Urothelium cell line (cell line): ENCODE measurements at regions not wholly inside any gene's neighbourhood (a gene's known extent, or its start where the extent isn't known, plus 50 kb on each side); places are given as distances from the start of the nearest gene placed in this dataset.
"Not testable (repeated sequence)": the region's sequence is repeated elsewhere in the genome, so short reads cannot be mapped to it uniquely, and the experiment has no call there.

Experiments used
- DNase-seq: peaks from one replicate; pipeline ENCODE4 v3.0.0; 2011; ENCODE audit warnings: low spot score, mixed read lengths
- FAIRE-seq: peaks from 2 replicates; lab custom pipeline; 2011; peaks lifted over from hg19 to GRCh38; lab: Jason Lieb, UNC

DNA sequence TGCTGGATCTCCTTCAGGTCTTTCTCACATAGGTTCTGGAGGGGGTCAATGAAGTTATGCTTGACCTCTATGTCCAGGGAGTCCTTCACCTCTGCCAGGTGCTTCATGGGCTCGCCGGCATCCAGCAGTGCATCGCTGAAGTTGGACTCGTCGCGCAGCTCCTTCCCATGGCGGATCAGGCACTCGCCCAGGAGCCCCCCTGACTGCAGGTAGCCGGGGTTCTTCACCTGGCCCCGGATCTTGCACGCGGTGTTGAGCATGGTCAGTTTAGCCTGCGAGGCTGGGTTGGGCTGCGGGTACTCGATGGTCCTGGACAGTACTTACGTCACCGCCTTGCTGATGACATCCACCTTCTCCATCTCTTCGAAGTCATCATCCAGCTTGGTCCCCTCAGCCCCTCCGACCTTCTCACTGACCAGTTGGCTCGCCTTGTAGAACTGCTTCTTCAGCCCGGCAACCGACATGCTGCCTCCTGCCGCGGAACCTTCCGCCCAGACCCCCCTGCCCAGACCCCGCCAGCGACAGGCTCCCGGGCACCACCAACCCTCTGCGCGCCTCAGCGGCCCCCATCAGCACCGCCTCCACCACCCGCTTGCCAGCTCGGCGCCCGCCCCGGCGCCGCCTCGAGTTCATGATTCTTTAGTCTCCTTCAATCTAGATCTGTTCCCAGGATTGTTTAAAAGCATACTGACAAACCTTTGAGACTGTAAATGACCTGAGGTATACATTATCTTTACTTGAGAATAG is 99.8 kb downstream of the KPNA2 start:
- no peak for DNase-seq
- FAIRE-seq, result no peak

DNA sequence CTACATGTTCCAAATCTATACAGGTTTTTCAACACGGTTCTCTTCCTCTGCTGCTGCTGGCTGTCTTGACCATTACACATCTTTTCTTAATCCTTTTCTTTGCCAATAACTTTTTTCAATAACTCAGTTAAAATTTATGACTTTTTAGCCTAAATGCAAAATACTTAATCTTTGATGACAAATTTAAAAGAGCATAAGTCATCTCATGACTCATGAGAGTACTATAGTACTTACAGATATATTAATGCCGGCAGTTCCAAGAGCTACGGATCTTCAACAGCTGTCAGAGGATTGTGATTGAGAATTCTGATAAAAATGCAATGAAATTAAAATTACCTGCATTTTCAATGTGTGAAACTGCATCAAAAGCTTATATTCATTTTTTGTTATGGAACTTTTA is 105.5 kb downstream of the KPNA2 start:
- DNase-seq (no peak), FAIRE-seq (no peak)

DNA sequence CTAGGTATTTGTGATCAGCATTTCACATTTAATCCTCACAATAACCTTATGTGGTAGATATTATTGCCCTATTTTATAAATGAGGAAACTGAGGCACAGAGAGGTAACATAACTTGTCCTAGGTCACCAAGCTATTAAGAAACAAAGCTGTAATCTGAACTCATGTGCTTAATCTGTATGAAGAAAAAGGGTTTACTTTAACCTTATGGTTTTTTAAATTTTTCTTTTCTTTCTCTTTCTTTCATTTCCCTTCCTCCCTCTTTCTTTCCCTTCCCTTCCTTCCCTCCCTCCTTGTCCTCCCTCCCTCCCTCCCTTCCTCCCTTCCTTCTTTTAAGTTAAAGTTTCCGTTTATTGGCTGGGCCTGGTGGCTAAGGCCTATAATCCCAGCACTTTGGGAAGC is 105.2 kb upstream of the AMZ2 start:
- DNase-seq (no peak), FAIRE-seq (no peak)

DNA sequence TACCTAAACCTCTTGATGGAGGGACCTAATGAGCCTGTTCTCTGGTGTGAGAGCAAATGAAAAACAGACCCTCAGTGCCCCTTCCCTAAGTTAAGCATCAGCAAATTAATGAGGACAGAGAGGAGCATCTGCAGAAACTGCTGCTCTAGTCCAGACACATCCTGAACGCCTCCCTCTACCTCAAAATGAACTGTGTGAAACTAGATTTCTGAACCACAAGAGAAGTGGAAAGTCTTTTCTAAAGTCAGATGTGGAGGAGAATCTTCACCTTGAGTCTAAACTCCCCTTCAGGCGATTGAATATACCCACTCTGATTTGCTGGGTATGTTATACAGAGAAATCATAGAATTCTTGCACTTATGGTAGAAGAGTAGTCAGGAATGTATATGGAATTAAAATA is 104.4 kb upstream of the AMZ2 start:
- no peak for FAIRE-seq

DNA sequence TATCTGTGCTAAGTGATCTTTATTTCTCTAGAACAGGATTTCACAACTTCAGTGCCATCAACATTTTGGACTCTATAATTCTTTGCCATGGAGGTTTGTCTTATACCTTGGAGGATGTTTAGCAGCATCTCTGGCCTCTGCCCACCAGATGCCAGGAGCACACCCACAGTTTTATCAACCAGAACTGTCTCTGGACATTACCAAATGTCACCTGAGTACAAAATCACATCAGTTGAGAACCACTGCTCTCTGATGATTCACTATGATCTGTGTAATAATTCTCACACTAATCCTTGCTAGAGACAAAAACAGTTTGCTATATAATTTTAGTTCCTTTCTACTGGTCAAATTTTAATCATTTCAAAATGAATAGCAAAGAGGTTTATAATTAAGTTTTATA is 102.8 kb upstream of the AMZ2 start:
- DNase-seq, result no peak
- no peak for FAIRE-seq

More for the DNA sequence above, 104.4 kb upstream of the AMZ2 start:
- no peak for DNase-seq

DNA sequence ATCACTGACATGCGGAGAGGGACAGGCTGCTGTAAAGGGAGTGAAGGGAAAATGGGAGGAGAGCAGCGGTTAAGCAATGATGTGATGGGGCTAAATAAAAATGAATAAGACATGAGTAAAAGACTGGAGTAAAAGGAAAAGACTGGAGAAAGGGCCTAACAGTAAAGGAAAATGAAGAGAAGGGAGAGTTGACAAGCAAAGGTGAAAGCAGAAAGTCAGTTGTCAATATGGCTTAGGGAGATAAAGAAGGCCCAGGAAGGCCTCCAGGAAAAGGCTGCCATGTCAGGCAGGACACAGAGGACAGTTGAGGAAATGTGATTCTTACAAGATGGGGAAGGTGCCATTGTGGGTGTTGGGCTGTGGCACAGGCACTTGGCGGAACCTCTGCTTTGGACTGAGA is 98.9 kb upstream of the AMZ2 start:
- no peak for FAIRE-seq

DNA sequence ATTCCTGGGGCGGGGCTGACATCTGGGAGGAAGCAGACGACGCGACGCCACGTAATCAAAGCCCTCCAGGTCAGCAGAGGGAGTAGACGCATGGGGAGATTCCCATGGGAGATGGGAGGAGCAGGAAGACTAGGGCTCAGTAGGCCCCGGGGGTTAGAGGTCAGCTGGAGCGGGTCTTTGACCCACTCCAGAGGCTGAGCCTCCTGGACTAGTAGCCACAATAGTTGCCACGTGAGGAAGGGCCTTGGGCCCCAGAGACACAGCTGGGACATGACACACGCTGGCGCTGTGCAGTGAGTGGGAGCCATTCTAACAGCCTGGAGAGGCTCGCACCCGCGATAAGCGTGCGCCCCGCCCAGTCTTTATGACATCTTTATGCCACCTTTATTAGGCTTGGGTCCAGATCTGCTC is 95.7 kb upstream of the AMZ2 start:
- FAIRE-seq (no peak), DNase-seq (no peak)

More for the DNA sequence above, 98.9 kb upstream of the AMZ2 start:
- no peak for DNase-seq

DNA sequence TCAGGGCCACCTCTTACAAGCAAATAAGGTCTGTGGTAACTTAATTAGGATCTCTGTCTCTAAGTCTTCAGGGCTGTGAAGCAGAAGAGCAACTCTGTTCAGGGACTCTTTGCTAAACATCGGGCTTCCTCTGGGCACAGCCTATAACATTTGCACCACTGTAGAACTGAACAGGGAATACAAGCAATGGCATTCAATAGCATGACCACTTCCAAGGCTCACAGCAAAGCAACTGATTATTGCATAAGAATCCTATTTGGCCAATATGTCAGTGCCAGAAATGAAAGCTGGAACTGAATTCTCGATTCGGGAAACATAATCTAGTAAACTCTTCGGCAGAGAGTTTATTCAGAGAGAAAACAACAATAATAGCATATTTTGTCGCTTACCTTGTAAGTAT is 92.2 kb upstream of the AMZ2 start:
- no peak for FAIRE-seq

DNA sequence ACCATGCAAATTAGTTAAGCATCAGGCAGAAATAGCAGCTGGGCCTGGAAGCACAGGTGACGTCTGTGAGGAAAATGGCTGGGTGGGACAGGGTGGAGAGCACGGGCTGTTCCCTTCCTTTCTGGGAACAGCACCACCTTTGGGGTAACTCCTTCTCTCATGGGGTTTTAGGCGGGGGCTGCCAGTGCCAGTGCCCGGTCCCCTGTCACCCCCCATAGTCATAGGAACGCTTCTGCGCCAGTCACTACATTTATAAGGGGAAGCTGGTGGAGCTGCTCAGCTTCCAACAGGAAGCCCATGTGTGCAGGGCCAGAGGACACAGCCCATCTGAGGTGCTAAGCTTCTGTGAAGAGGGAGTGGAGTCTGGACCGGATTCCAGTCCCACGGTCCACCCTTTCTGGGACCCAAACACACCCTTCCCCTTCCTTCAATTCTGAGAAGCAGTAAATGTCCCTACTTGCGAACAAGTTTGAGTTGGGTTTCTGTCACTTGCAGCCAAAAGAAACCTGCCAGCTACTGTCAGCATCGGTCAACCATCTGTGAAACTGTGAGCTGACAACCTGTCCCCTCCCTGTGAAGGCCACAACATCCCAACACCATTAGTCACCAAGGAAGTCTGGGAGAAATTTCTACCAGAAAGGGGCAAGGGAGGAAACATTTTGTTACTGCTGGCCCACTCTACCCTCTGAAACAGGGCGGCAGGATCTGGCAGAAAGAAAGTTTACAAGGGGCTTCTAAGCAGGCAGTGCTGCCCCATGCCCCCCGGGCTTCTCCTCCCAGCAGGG is 86.0 kb upstream of the AMZ2 start:
- peak; percentile 74 for FAIRE-seq
- DNase-seq, result peak; percentile 18

More for the DNA sequence above, 92.2 kb upstream of the AMZ2 start:
- no peak for DNase-seq

DNA sequence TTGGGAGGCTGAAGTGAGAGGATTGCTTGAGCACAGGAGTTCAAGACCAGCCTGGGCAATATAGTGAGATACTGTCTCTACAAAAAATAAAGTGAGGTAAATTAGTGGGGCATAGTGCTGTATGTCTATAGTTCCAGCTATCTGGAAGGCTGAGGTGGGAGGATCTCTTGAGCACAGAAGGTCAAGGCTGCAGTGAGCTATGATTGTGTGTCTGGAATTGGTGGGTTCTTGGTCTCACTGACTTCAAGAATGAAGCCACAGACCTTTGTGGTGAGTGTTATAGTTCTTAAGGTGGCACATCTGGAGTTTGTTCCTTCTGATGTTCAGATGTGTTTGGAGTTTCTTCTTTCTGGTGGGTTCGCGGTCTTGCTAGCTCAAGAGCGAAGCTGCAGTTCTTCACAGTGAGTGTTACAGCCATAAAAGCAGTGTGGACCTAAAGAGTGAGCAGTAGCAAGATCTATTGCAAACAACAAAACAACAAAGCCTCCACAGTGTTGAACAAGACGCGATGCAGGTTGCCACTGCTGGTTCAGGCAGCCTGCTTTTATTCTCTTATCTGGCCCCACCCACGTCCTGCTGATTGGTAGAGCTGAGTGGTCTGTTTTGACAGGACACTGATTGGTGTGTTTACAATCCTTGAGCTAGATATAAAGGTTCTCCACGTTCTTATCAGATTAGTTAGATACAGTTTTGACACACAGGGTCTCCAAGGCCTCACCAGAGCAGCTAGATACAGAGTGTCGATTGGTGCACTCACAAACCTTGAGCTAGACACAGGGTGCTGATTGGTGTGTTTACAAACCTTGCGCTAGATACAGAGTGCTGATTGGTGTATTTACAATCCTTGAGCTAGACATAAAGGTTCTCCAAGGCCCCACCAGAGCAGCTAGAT is 79.3 kb upstream of the AMZ2 start:
- FAIRE-seq, DNase-seq: not testable (repeated sequence)

DNA sequence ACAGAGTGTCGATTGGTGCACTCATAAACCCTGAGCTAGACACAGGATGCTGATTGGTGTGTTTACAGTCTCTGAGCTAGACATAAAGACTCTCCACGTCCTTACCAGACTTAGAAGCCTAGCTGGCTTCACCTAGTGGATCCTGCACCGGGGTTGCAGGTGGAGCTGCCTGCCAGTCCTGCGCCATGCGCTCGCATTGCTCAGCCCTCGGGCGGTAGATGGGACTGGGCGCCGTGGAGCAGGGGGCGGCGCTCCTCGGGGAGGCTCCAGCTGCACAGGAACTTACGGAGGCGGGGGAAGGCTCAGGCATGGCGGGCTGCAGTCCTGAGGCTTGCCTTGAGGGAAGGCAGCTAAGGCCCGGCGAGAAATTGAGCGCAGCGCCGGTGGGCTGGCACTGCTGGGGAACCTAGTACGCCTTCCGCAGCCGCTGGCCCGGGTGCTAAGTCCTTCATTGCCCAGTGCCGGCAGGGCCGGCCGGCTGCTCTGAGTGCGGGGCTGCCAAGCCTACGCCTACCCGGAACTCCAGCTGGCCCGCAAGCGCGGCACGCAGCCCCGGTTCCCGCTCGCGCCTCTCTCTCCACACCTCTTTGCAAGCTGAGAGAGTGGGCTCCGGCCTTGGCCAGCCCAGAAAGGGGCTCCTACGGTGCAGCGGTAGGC is 78.5 kb upstream of the AMZ2 start:
- FAIRE-seq, result not testable (repeated sequence)

DNA sequence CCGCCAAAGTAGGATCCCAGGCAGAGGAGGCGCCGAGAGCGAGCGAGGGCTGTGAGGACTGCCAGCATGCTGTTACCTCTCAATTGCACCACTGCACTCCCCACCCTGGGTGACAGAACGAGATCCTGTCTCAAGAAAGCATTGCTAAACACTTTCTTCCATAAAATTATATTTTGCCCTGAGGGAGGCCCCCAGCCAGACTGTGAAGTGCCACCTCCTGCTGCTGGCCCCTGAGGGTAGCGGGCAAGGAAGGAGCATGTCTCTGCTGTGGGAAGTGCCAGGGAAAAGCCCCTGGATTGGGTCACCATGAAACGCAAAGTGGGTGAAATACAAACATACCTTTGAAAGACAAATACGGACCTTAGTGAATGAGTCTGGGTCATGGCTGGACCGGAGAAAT is 78.0 kb upstream of the AMZ2 start:
- DNase-seq (no peak), FAIRE-seq (no peak)

More for the DNA sequence above, 78.5 kb upstream of the AMZ2 start:
- not testable (repeated sequence) for DNase-seq

DNA sequence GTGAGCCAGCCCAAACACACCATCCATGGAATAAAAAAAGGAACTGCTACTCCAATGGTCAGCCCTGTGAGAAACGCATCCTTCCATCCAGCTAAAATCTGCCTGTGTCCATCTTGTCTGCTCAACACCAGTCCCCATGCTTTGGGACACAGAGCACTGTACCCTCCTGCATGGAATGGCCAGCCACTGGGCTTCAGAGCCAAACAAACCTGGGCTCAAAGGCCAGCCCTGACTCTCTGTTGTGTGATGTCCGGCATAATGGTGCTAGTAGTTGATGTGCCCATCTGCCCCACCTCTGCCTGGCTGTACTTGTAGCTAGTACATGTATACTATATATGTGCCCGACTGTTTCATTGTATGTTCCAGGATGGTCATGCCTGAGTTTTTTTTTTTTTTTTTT is 77.6 kb upstream of the AMZ2 start:
- FAIRE-seq (no peak), DNase-seq (no peak)

DNA sequence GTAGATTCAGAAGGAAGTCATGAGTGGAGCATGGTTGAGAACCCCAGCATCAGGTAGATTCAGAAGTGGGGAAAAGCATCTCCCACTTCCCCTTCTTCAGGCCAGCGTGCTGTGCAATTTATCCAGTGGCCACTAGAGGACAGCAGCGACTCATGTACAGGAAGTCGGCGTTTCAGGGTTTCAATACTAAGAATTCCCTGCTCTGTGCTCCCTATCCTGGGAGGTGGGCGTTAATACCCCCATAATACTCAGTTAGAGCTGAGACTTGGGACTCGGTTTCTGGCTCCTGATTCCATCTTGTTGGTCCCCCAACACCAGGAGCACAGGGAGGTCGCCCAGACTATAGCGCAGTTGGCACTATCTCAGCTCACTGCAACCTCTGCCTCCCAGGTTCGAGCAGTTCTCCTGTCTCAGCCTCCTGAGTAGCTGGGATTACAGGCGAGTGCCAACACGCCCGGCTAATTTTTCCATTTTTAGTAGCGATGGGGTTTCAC is 75.3 kb upstream of the AMZ2 start:
- no peak for FAIRE-seq

DNA sequence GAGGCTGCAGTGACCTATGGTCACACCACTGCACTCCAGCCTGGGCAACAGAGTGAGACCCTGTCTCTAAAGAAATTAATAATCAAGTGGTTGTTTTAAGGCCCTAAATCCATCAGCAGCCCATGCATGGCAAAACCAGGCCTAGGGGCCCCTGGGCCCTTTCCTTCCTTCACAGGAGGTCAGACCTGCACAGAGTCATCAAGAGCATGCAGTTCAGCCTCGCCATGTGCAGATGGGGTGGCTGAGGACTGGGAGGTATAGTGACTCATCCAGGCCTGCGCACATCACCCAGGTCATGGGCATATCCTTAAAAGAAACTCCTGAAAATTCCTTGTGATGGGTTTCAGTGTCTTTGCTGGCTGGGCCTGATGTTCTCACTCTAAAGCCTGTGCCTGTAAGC is 72.4 kb upstream of the AMZ2 start:
- DNase-seq, result no peak

More for the DNA sequence above, 75.3 kb upstream of the AMZ2 start:
- DNase-seq, result peak; percentile 53

DNA sequence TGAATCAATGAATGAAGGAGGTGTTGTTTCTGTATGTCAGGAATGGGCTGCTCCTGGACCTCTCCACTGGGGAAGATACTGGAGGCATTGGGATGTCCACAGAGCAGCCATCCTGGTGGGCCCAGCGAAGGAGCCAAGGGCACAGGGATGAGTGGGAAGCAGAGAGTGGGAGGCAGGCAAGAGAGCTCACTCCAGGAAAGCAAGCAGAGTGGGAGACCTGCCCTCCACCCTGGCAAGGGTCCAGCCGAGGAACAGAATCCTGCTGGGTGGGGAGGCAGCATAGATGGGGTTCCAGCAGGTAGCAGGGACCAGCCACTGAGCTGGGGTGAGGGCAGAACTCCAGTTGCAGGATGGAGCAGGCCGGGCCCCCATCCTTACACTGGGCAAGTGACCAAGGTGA is 71.9 kb upstream of the AMZ2 start:
- no peak for DNase-seq
- no peak for FAIRE-seq

More for the DNA sequence above, 72.4 kb upstream of the AMZ2 start:
- FAIRE-seq, result no peak

DNA sequence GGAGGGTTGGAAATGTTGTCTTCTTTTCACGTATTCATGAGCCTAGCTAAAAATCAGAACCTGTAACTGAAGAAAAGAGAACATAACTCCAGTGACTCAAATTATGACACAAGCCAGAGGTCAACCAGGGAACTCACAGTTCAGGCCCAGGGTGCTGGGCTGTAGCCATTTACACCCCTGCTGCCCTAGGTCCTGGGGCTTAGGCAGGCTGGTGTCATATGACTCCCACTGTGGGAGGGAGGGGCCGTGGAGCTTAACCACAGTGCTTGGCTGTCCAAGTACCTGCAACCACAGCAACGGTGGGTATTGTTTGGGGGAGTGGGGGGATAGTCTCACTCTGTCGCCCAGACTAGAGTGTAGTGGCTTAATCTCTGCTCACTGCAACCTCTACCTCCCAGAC is 71.1 kb upstream of the AMZ2 start:
- no peak for DNase-seq

DNA sequence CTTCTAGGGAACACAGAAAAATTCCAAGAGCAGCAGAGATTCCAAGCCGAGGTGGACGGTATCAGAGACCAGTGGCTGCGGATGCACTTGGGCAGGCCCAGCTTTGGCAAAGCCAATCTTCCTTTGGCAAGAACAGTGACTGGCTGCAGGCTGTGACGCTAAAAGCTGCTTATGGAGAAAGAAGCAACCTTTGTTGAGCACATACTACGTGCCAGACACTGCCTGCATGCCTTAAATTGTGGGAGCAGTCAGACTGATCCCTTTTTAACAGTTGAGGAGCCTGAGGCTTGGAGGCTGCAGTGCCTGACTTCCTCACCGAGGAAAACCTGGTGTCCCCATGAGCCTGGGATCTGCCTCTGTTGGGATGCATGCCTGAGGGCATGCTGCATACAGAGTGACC is 69.0 kb upstream of the AMZ2 start:
- DNase-seq, result no peak
- no peak for FAIRE-seq

More for the DNA sequence above, 71.1 kb upstream of the AMZ2 start:
- no peak for FAIRE-seq

DNA sequence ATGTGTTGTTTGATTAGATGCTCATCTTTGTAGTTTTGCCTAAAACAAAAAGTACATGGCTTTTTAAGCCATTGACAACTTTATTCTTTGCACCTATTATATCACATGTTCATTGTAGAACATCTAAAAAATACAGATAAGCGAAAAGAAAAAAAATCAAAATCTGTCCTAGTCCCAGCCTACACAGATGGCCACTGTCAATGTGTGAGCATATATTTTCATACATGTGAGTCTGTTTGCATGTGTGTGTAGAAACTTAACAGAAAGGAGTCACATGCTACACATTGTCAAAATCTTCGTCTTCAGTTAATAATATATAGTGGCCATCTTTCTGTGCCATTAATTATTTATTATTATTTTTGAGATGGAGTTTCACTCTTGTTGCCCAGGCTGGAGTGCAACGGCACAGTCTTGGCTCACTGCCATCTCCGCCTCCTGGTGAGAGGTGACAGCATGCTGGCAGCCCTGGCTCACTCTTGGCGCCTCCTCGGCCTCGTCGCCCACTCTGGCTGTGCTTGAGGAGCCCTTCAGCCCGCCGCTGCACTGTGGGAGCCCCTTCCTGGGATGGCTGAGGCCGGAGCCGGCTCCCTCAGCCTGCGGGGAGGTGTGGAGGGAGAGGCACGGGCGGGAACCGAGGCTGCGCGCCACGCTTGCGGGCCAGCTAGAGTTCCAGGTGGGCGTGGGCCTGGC is 68.5 kb upstream of the AMZ2 start:
- no peak for DNase-seq
- FAIRE-seq, result no peak

DNA sequence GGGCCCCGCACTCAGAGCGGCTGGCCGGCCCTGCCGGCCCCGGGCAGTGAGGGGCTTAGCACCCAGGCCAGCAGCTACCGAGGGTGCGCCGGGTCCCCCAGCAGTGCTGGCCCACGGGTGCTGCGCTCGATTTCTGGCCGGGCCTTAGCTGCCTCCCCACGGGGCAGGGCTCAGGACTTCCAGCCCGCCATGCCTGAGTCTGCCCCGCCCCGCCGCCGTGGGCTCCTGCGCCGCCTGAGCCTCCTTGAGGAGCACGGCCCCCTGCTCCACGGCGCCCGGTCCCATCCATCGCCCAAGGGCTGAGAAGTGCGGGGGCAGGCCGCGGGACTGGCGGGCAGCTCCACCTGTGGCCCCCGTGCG is 67.9 kb upstream of the AMZ2 start:
- FAIRE-seq (no peak), DNase-seq (no peak)
